ENCODE measurements at regions not wholly inside any gene's neighbourhood (a gene's known extent, or its start where the extent isn't known, plus 50 kb on each side); places are given as distances from the start of the nearest gene placed in this dataset.

DNA sequence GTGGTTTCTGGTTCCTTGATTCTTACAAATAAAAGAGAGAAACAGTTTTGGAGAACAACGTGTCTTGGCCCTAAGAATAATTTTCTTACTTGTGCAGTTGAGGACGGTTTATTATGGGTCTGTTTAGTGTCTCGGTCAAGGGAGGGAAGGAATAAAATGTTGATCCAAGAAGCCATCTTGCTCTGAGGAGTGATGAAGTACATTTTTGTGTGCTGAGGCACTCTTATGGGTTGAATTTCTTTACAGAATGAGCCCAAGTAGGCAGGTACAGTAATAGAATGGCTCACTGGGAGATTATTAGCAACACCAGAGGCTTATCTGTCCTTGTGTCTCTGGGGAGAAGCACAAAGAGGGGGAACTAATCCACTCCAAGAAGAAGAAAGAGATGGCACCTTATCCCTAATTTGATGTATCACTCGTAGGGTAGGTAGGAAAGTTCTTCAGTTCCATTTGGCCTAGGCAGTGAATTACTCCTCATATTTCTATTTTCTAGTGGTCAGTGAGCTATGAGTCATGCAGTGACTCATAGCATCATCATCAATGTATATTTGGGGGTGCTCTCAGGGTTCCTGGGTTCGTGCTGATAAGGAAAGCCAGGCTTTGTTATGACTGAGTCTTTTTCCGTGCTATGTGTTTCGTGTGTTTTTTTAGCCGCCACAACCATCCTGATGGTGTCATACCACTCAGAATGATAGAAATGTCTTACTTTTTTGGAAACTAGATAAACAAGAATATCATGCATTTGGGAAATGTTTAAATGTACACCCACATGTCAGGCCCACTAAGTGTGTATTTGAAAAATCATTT is 250.1 kb upstream of the CTAGE1 start:
- Histone ChIP-seq H3K9me3 (no peaks in the 10 kb centered on the region), H3K4me3 (no peak overlapping the region), H3K36me3 (no peaks in the 10 kb centered on the region), H3K9ac (ENCODE audit: low read depth in 2 of 2, low read length in 2 of 2) (no peak overlapping the region), H3K27ac (no peak overlapping the region), H3K27me3 (no peaks in the 10 kb centered on the region), H3K4me1 (no peaks in the 10 kb centered on the region)
- TF ChIP-seq, protein P1, sequence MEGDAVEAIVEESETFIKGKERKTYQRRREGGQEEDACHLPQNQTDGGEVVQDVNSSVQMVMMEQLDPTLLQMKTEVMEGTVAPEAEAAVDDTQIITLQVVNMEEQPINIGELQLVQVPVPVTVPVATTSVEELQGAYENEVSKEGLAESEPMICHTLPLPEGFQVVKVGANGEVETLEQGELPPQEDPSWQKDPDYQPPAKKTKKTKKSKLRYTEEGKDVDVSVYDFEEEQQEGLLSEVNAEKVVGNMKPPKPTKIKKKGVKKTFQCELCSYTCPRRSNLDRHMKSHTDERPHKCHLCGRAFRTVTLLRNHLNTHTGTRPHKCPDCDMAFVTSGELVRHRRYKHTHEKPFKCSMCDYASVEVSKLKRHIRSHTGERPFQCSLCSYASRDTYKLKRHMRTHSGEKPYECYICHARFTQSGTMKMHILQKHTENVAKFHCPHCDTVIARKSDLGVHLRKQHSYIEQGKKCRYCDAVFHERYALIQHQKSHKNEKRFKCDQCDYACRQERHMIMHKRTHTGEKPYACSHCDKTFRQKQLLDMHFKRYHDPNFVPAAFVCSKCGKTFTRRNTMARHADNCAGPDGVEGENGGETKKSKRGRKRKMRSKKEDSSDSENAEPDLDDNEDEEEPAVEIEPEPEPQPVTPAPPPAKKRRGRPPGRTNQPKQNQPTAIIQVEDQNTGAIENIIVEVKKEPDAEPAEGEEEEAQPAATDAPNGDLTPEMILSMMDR (IDR thresholded peaks at IDR 0.05), result no peak
- intact Hi-C loops (cut with DNase I), result no loop called here
- no peak for DNase-seq

DNA sequence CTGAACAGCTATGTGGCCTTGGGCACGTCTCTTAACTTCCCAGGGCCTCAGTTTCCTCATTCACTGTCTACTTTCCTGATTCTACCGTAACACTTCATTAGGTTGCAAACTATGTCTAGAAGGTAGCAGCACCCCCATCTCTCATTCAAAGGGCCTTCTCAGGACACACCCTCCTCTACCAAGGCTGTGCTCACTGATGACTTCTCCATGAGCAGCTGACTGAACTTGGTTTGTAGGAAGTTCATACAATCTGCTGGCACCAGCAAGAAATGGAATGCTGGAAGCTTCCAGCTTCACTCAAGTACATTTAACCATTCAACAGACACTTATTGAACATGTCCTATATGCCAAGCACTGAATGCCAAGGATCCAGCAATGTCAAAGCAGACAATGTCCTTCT is 250.8 kb upstream of the CTAGE1 start:
- H3K9ac ChIP-seq (ENCODE audit: low read depth in 2 of 2, low read length in 2 of 2), result no peak overlapping the region
- intact Hi-C loops (cut with DNase I), result no loop called here
- no peaks in the 10 kb centered on the region for H3K4me1 ChIP-seq
- H3K36me3 ChIP-seq, result no peaks in the 10 kb centered on the region
- H3K27ac ChIP-seq, result no peak overlapping the region
- H3K9me3 ChIP-seq, result no peaks in the 10 kb centered on the region
- no peak overlapping the region for H3K4me3 ChIP-seq
- no peaks in the 10 kb centered on the region for H3K27me3 ChIP-seq
- DNase-seq, result no peak
- TF ChIP-seq, protein P1 (IDR thresholded peaks at IDR 0.05), result no peak

DNA sequence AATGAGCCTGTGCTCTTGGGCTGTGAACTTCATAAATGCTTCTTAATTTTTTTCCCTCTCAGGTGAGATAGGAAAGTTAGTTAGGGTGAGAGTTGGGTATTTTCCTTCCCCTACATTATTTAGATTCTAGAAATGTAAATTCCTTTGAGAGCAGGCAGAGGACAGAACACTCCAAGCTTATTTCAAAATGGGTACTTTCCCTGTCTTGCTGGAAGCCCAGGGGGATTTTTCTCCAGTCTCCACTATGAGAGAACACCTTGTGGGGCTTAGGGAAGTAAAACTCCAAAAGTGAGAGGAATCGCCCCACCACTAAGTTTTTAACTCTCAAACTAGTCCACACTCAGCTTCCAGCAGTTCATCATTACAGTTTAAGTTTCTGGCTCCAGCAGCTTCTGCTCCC is 253.2 kb upstream of the CTAGE1 start:
- no peaks in the 10 kb centered on the region for H3K27me3 ChIP-seq
- H3K4me1 ChIP-seq, result no peaks in the 10 kb centered on the region
- H3K9me3 ChIP-seq, result no peaks in the 10 kb centered on the region
- H3K36me3 ChIP-seq, result no peaks in the 10 kb centered on the region
- TF ChIP-seq, protein P1 (IDR thresholded peaks at IDR 0.05), result no peak
- no peak for DNase-seq
- intact Hi-C loops (cut with DNase I), result no loop called here
- no peak overlapping the region for H3K9ac ChIP-seq (ENCODE audit: low read depth in 2 of 2, low read length in 2 of 2)
- H3K4me3 ChIP-seq, result no peak overlapping the region
- H3K27ac ChIP-seq, result no peak overlapping the region

DNA sequence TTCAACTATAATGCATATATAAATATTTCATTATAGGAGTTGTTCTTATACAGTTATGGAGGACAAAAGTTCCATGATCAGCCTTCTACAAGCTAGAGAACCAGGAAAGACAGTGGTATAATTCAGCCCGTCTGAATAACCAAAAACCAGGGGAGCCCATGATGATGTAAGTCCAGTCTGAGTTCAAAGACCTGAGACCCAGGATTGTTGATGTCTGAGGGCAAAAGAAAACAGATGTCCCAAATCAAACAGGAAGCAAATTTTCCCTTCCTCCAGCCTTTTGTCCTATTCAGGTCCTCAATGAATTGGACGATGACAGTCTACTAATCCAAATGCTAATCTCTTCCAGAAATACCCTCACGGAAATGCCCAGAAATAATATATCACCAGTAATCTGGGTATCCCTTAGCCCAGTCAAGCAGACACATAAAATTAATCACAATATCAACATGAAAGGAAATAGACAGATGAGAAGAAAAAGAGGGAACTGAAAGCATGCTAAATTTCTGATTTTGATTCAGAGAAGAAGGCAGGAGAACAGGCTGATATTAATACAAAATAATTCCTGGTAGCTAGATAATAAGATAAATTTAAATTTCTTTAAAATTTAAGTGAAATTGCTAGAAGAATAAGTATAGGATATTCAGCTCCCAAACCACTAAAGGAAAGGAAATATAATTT is 255.6 kb upstream of the CTAGE1 start:
- H3K4me1 ChIP-seq, result no peaks in the 10 kb centered on the region
- no peak overlapping the region for H3K4me3 ChIP-seq
- H3K36me3 ChIP-seq, result no peaks in the 10 kb centered on the region
- DNase-seq, result no peak
- H3K27me3 ChIP-seq, result no peaks in the 10 kb centered on the region
- TF ChIP-seq, protein P1 (IDR thresholded peaks at IDR 0.05), result no peak
- intact Hi-C loops (cut with DNase I), result no loop called here
- no peaks in the 10 kb centered on the region for H3K9me3 ChIP-seq
- no peak overlapping the region for H3K27ac ChIP-seq
- no peak overlapping the region for H3K9ac ChIP-seq (ENCODE audit: low read depth in 2 of 2, low read length in 2 of 2)

DNA sequence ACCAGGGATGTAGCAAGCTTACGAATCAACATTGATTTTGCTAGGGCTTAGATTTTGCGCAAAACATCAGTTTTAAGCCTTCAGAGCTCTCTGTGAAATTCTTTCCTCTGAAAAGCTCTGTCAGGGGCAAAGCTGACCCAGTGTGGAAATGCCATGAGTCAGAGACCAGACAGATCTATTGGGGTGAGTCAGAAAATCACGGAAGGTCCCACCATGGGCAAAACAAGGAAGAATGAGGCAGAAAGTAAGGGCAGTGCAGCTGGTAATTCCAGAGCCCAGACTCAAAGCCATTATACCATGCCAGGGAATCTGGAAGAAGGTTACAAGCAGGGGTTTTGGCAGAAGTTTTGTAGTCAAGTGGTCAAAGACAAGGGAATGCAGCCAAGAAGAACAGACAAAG is 256.6 kb upstream of the CTAGE1 start:
- Histone ChIP-seq H3K4me1 (no peaks in the 10 kb centered on the region), H3K4me3 (no peak overlapping the region), H3K27me3 (no peaks in the 10 kb centered on the region), H3K9me3 (no peaks in the 10 kb centered on the region), H3K9ac (ENCODE audit: low read depth in 2 of 2, low read length in 2 of 2) (no peak overlapping the region), H3K36me3 (no peaks in the 10 kb centered on the region), H3K27ac (no peak overlapping the region)
- DNase-seq, result no peak
- intact Hi-C loops (cut with DNase I), result no loop called here
- TF ChIP-seq, protein P1 (IDR thresholded peaks at IDR 0.05), result no peak

Data from colonic mucosa (tissue), 4 donors.